HG02798 (cell line): ENCODE measurements at regions not wholly inside any gene's neighbourhood (a gene's known extent, or its start where the extent isn't known, plus 50 kb on each side); places are given as distances from the start of the nearest gene placed in this dataset.

Source experiments
- ATAC-seq: cut with Tn5 transposase; IDR thresholded peaks from one replicate; pipeline ENCODE4 v1.9.1; 2021; ENCODE audit warnings: mild to moderate bottlenecking; ENCODE audit not compliant: unreplicated experiment, poor library complexity

- no peak for ATAC-seq
Measured at GRCh38 chr7:156236936-156237599, 403.5 kb upstream of the RNF32 start.

- ATAC-seq: no peak
Measured at GRCh38 chr7:156236181-156236889, 404.2 kb upstream of the RNF32 start.

GRCh38 chr7:156234666-156235494 is 405.7 kb upstream of the RNF32 start:
- ATAC-seq: no peak

- ATAC-seq: no peak
Measured at GRCh38 chr7:156234192-156234591, 406.4 kb upstream of the RNF32 start.

- ATAC-seq: no peak
Measured at GRCh38 chr7:156232931-156233705, 407.5 kb upstream of the RNF32 start.

- ATAC-seq: no peak
Measured at GRCh38 chr7:156230576-156230975, 410.0 kb upstream of the RNF32 start.

GRCh38 chr7:156224833-156225225 is 412.6 kb upstream of the SHH start:
- ATAC-seq: no peak

GRCh38 chr7:156223935-156224832 is 411.9 kb upstream of the SHH start:
- no peak for ATAC-seq

GRCh38 chr7:156222611-156223010 is 410.3 kb upstream of the SHH start:
- ATAC-seq: no peak

GRCh38 chr7:156222151-156222550 is 409.9 kb upstream of the SHH start:
- no peak for ATAC-seq

GRCh38 chr7:156220701-156221100 is 408.4 kb upstream of the SHH start:
- ATAC-seq: no peak

- ATAC-seq: no peak
Measured at GRCh38 chr7:156220078-156220605, 407.9 kb upstream of the SHH start.

- no peak for ATAC-seq
Measured at GRCh38 chr7:156219307-156220077, 407.2 kb upstream of the SHH start.

GRCh38 chr7:156218544-156219306 is 406.5 kb upstream of the SHH start:
- no peak for ATAC-seq

- ATAC-seq: no peak
Measured at GRCh38 chr7:156217803-156218202, 405.5 kb upstream of the SHH start.

- ATAC-seq: no peak
Measured at GRCh38 chr7:156209087-156209486, 396.8 kb upstream of the SHH start.

- no peak for ATAC-seq
Measured at GRCh38 chr7:156207306-156207705, 395.0 kb upstream of the SHH start.

GRCh38 chr7:156206174-156206573 is 393.9 kb upstream of the SHH start:
- ATAC-seq: no peak
